DND-41 (cell line): ENCODE measurements at regions not wholly inside any gene's neighbourhood (a gene's known extent, or its start where the extent isn't known, plus 50 kb on each side); places are given as distances from the start of the nearest gene placed in this dataset.

Source experiments
- EZH2 ChIP-seq: IDR thresholded peaks from 3 replicates; pipeline ENCODE4 v1.6.1; 2012; ENCODE audit warnings: borderline replicate concordance, low read depth, mild to moderate bottlenecking, moderate library complexity, low read length, inconsistent platforms; ENCODE audit not compliant: severe bottlenecking
- TF ChIP-seq, protein P1 (sequence below): IDR thresholded peaks from 2 replicates; pipeline ENCODE4 v1.5.1; 2012; ENCODE audit warnings: borderline replicate concordance, low read length, moderate library complexity, mild to moderate bottlenecking; ENCODE audit not compliant: poor library complexity, severe bottlenecking; ENCODE audit errors: extremely low read depth

- TF ChIP-seq EZH2 = no peak
- TF ChIP-seq, protein P1, sequence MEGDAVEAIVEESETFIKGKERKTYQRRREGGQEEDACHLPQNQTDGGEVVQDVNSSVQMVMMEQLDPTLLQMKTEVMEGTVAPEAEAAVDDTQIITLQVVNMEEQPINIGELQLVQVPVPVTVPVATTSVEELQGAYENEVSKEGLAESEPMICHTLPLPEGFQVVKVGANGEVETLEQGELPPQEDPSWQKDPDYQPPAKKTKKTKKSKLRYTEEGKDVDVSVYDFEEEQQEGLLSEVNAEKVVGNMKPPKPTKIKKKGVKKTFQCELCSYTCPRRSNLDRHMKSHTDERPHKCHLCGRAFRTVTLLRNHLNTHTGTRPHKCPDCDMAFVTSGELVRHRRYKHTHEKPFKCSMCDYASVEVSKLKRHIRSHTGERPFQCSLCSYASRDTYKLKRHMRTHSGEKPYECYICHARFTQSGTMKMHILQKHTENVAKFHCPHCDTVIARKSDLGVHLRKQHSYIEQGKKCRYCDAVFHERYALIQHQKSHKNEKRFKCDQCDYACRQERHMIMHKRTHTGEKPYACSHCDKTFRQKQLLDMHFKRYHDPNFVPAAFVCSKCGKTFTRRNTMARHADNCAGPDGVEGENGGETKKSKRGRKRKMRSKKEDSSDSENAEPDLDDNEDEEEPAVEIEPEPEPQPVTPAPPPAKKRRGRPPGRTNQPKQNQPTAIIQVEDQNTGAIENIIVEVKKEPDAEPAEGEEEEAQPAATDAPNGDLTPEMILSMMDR = no peak
Measured at GRCh38 chr1:81678779-81679178, 122.0 kb upstream of the ADGRL2 start.
